ENCODE measurements at regions not wholly inside any gene's neighbourhood (a gene's known extent, or its start where the extent isn't known, plus 50 kb on each side); places are given as distances from the start of the nearest gene placed in this dataset.

DNA sequence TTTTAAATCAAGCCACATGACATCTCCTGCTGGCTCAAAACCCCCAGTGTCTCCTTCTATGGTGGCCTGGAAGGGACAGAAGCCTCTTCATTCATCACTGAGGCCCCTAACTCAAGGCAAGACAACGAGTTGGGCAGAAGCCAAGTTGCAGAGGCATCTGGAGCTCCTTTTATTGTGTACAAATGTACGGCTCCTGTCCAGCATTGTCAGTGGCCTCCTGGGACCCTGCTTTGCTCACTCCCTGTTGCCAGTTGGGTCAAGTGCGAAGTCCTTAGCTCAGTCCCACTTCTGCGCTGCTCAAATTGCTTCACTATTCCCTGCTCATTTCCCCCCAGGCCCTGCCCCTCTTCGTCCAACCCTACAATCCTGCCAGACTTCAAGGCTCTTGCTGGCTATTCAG lies 181.2 kb upstream of the PMEPA1 start:
- DNase-seq = no peak

DNA sequence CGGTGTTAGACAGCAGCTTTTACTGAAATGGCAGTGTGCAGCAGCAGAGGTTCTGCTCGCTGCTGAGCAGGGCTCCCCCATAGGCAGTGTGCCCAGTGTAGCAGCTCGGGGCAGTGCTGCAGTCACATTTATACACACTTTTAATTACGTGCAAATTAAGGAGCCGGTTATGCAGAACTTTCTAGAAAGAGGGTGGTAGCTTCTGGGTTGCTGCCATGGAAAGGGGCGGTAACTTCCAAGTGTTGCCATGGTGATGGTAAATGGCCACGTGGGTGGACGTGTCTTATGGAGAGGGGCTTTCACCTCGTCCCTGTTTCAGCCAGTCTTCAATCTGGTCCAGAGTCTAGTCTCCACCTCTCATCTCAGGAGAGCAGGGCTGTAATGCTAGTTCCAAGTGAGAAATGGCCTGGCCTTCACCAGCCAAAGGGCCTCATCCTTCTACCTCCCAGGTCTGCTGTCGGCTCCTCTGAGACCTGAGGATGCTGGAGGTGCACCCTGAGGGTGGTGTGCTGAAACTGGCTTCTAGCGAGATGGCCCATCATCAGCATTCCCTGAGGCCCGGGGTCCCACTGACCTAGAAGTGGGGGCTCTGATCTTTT lies 180.5 kb upstream of the PMEPA1 start:
- DNase-seq = no peak

- no peak for DNase-seq
Observed at GRCh38 chr20:57888591-57888990, 178.8 kb upstream of the PMEPA1 start.

GRCh38 chr20:57884956-57885355 lies 175.1 kb upstream of the PMEPA1 start:
- DNase-seq = no peak

GRCh38 chr20:57883761-57884160 lies 173.9 kb upstream of the PMEPA1 start:
- DNase-seq = no peak

GRCh38 chr20:57883224-57883623 lies 173.4 kb upstream of the PMEPA1 start:
- no peak for DNase-seq

- no peak for DNase-seq
Observed at GRCh38 chr20:57882451-57883161, 172.8 kb upstream of the PMEPA1 start.

GRCh38 chr20:57881466-57882385 lies 171.9 kb upstream of the PMEPA1 start:
- no peak for DNase-seq

DNA sequence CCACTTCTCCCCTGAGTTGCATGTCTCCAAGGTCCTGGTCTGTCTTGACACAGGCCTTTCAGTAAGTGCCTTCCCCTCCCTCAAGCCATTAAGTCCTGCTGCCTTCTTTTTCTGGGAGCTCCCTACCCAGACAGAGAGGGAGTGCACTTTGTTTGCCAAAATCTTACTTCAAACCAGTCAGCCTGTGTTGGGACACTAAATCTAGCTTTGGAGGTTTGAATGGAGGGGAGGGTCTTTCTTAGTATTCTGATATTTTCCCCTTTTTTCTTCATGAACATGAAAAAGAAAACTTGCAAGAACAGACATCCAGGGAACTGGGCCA lies 170.7 kb upstream of the PMEPA1 start:
- no peak for DNase-seq

DNA sequence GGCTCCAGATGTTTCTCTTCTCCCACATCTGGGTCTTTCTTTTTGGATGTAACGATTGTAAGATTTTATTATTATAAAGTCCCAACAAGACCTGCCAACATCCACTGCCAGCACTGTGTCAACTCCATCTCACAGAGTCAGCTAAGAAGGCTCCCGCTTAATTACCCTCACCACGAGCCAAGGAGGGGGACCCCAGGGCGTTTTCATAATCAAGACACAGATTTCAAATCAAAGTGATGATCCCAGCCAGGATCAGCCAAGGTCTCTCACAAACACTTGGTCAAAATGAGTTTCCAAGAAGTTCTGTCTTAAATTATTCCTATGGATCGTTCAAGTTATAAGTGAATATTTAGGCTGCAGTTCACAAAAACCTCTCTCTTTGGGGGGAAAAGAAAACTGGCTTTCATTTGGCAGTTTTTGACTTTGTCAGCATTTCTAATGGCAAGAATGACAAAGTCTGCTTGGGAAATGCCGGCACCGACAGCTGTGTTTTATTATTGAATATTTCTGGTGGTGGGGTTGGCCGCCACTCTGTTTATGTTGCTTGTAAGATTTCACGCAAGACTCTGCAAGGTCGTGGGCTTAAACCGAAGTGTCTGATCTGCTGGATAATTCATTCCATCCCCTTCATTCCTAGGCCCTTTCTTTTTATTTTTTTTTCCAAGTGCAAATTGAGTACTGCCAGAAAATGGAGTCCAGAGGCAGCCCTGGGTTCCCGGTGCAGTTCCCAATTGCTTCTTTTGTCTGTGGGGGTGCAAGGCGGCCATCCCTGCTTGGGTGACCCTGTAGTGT lies 170.2 kb upstream of the PMEPA1 start:
- DNase-seq = no peak

GRCh38 chr20:57879437-57879778 lies 169.6 kb upstream of the PMEPA1 start:
- DNase-seq = no peak

DNA sequence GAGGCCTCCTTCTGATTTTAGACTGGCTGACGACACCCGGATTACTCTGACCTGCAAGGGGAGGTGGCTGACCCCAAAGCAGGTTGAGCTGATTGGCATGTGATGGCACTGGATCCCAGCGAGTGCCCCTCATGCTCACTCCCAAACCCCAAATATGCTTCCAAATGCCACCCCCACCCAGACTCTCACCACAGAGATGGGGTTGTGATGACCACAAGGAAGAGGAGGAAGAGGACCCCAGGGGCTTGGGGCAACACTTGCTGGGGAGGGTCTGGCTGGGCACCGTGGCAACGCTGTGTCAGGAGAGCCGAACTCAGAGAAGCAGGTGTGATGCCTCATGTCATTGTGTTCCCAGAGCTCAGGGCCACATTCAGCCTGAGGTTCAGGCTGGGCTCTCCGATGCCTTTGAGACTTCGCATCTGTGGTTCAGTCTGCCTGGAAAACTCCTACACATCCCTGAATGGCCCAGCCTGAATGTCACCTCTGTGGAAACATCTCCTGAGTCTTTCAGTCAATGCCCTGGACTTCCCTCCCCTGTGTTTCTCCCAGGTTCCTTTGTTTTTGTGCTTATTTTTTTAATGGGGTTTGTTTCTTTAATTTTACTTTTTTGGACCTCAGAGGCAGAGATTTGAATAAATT lies 169.1 kb upstream of the PMEPA1 start:
- no peak for DNase-seq

DNA sequence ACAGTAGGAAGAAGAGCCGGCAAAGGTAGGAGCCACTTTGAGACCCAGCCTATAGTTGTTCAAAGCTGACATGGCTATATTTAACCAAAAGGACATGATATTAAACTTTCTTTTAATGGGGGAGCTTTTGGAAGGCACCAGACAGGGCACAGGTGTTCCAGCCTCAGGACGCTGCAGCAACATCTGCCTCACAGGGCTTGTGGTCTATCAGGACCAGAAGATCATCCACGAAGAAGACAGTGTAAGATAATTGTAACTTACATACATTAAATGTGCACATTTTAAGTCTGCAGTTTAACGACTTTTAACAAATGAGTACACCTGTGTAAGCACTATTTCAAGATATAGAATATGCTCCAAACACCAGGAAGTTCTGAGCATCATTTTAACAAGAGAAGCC lies 168.2 kb upstream of the PMEPA1 start:
- DNase-seq = no peak

- no peak for DNase-seq
Observed at GRCh38 chr20:57877131-57877824, 167.5 kb upstream of the PMEPA1 start.

- no peak for DNase-seq
Observed at GRCh38 chr20:57876163-57876562, 166.3 kb upstream of the PMEPA1 start.

- DNase-seq = no peak
Observed at GRCh38 chr20:57874141-57874540, 164.3 kb upstream of the PMEPA1 start.

DNA sequence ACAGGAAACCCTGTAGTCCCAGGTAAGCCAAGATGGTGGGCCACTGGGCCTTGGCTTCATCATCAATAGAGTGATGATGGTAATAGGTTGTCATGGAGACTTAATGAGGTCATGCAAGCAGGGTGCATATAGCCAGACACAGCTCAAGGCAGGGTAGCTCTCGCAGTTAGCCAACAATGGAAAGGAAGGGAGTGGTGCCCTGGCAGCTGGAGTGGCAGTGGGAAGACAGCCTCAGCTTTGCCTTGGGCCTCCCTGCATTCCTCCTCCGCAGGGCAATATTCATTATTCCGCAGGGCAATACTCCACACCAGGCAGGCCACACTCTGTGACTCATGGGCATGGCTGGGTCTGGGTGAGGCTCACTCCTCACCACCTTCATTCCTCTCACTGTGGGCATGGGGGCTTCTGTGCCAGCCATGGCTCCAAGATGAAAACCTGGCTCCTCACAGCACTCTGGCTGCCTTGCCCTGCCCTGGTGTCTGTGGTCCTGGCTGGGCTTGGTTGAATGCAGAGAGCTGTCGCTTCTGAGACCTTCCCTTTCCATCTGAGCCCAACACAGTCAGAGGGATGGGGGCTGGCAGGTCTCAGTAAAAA lies 163.1 kb upstream of the PMEPA1 start:
- DNase-seq = no peak

- no peak for DNase-seq
Observed at GRCh38 chr20:57871237-57871632, 161.4 kb upstream of the PMEPA1 start.

- DNase-seq = no peak
Observed at GRCh38 chr20:57870597-57871236, 160.9 kb upstream of the PMEPA1 start.

- DNase-seq = no peak
Observed at GRCh38 chr20:57869951-57870315, 160.1 kb upstream of the PMEPA1 start.

DNA sequence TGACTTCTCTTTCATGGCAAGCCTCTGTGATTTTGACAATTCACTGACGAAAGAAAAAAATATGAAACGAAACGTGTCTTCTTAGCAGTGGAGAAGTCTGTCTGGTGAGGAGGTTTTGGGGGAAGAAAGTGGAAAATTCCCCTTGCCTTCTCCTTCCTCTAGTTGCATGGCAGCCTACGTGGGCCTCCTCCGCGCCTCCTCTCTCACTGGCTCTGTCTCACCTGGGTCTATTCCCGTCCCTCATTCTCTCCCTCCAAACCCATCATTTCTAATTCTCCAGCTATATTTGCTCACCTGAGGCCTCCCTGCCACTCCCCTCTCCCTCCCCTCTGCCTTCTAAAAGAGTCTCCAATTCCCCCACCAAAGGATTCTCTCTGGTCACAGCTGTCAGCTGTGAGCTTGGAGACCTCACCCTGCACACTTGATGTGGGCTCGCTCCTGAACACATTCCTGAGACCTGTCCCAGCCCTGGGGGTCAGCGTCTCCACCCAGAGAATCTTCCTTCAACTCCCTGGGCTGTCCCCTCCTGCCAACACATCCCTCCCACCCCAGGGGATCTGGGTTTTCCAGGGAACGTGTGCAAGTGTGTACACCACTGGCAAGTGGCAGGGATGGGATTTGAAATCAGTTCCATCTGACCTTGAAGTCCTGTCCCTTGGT lies 159.6 kb upstream of the PMEPA1 start:
- DNase-seq = no peak

Measured in NCI-H446 treated with DMSO at 0.1 percent for 48 hours (cell line).